ENCODE measurements at regions not wholly inside any gene's neighbourhood (a gene's known extent, or its start where the extent isn't known, plus 50 kb on each side); places are given as distances from the start of the nearest gene placed in this dataset.

DNA sequence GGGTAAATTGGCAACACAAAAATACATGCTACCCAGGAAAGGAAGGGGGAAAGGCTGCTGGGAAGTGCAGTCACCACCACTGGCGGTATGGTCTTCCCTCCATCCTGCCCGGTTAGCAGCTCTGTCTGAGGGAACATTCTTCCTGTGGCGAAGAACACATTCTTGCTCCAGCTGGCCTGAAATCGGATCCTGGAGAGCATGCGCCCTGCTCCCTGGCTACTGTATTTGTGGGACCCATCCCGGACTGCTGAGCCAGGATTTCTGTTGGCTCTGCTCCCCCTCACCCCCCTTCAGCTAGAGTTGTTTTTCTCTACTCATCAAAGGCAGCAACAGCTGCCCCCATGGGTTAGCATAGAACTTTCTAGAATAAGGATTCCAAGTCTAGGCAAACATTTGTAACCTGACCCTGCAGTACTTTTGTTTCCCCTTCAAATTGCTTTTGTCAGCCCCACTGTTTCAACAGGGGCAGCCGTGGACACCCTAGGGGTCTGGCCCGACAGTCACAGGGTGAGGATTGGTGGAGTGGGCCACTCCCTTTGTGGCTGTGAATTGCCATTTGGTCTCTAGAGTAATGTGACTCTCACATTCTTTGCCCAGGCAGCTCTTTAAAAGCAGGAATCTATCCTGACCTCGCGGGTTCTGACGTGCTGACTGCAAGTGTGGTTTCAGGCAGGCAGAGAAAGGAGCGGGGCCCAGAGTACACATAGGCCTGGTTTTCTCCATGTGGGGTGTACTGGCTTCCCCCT, 157.7 kb downstream of the TOMM20 start (continued):
- TF ChIP-seq, protein P1, sequence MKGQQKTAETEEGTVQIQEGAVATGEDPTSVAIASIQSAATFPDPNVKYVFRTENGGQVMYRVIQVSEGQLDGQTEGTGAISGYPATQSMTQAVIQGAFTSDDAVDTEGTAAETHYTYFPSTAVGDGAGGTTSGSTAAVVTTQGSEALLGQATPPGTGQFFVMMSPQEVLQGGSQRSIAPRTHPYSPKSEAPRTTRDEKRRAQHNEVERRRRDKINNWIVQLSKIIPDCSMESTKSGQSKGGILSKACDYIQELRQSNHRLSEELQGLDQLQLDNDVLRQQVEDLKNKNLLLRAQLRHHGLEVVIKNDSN (IDR thresholded peaks at IDR 0.05; ENCODE audit: borderline replicate concordance, low read depth) = 0 out of 2 replicates have a peak, but pooled peaks have one; percentile 21
- TF ChIP-seq, protein P2, sequence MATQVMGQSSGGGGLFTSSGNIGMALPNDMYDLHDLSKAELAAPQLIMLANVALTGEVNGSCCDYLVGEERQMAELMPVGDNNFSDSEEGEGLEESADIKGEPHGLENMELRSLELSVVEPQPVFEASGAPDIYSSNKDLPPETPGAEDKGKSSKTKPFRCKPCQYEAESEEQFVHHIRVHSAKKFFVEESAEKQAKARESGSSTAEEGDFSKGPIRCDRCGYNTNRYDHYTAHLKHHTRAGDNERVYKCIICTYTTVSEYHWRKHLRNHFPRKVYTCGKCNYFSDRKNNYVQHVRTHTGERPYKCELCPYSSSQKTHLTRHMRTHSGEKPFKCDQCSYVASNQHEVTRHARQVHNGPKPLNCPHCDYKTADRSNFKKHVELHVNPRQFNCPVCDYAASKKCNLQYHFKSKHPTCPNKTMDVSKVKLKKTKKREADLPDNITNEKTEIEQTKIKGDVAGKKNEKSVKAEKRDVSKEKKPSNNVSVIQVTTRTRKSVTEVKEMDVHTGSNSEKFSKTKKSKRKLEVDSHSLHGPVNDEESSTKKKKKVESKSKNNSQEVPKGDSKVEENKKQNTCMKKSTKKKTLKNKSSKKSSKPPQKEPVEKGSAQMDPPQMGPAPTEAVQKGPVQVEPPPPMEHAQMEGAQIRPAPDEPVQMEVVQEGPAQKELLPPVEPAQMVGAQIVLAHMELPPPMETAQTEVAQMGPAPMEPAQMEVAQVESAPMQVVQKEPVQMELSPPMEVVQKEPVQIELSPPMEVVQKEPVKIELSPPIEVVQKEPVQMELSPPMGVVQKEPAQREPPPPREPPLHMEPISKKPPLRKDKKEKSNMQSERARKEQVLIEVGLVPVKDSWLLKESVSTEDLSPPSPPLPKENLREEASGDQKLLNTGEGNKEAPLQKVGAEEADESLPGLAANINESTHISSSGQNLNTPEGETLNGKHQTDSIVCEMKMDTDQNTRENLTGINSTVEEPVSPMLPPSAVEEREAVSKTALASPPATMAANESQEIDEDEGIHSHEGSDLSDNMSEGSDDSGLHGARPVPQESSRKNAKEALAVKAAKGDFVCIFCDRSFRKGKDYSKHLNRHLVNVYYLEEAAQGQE (IDR thresholded peaks at IDR 0.05; ENCODE audit: low read depth, low read length) = peak; percentile 57; the same call in 1 of the 2 replicates
- TF ChIP-seq GABPA (IDR thresholded peaks at IDR 0.05; ENCODE audit: low read depth) (no peak), TEAD4 (IDR thresholded peaks at IDR 0.05; ENCODE audit: borderline replicate concordance, insufficient read depth) (peak; percentile 76), YY1 (IDR thresholded peaks at IDR 0.05; ENCODE audit: low read depth) (no peak), POLR2AphosphoS5 (IDR thresholded peaks at IDR 0.05; ENCODE audit: low read depth, low read length) (0 out of 2 replicates have a peak, but pooled peaks have one; percentile 32), EZH2phosphoT487 (IDR thresholded peaks at IDR 0.05; ENCODE audit: borderline replicate concordance, low read depth) (no peak), NFIC (IDR thresholded peaks at IDR 0.05; ENCODE audit: borderline replicate concordance) (no peak), EP300 (IDR thresholded peaks at IDR 0.05; ENCODE audit: borderline replicate concordance in 1 of 2, low read depth in 1 of 2, low read length in 1 of 2) (peak; percentile 1 to 32; a peak in 1 of 4 replicates)
- TF ChIP-seq, protein P3, sequence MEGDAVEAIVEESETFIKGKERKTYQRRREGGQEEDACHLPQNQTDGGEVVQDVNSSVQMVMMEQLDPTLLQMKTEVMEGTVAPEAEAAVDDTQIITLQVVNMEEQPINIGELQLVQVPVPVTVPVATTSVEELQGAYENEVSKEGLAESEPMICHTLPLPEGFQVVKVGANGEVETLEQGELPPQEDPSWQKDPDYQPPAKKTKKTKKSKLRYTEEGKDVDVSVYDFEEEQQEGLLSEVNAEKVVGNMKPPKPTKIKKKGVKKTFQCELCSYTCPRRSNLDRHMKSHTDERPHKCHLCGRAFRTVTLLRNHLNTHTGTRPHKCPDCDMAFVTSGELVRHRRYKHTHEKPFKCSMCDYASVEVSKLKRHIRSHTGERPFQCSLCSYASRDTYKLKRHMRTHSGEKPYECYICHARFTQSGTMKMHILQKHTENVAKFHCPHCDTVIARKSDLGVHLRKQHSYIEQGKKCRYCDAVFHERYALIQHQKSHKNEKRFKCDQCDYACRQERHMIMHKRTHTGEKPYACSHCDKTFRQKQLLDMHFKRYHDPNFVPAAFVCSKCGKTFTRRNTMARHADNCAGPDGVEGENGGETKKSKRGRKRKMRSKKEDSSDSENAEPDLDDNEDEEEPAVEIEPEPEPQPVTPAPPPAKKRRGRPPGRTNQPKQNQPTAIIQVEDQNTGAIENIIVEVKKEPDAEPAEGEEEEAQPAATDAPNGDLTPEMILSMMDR (IDR thresholded peaks at IDR 0.05) = no peak
- TF ChIP-seq, protein P4, sequence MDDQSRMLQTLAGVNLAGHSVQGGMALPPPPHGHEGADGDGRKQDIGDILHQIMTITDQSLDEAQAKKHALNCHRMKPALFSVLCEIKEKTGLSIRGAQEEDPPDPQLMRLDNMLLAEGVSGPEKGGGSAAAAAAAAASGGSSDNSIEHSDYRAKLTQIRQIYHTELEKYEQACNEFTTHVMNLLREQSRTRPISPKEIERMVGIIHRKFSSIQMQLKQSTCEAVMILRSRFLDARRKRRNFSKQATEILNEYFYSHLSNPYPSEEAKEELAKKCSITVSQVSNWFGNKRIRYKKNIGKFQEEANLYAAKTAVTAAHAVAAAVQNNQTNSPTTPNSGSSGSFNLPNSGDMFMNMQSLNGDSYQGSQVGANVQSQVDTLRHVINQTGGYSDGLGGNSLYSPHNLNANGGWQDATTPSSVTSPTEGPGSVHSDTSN (IDR thresholded peaks at IDR 0.05) = peak; percentile 41
- TF ChIP-seq, protein P5, sequence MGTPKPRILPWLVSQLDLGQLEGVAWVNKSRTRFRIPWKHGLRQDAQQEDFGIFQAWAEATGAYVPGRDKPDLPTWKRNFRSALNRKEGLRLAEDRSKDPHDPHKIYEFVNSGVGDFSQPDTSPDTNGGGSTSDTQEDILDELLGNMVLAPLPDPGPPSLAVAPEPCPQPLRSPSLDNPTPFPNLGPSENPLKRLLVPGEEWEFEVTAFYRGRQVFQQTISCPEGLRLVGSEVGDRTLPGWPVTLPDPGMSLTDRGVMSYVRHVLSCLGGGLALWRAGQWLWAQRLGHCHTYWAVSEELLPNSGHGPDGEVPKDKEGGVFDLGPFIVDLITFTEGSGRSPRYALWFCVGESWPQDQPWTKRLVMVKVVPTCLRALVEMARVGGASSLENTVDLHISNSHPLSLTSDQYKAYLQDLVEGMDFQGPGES (IDR thresholded peaks at IDR 0.05; ENCODE audit: low read depth, low read length) = no peak

Measured in SK-N-SH (cell line).